Posterior cingulate gyrus (tissue), 11 donors: ENCODE measurements at regions not wholly inside any gene's neighbourhood (a gene's known extent, or its start where the extent isn't known, plus 50 kb on each side); places are given as distances from the start of the nearest gene placed in this dataset.
"Not testable (repeated sequence)": the region's sequence is repeated elsewhere in the genome, so short reads cannot be mapped to it uniquely, and the experiment has no call there.

ENCODE experiments used
- DNase-seq, 10 donors: peaks; one replicate each; pipeline versions ENCODE4 v3.0.0 to v3.0.0-alpha.2; 2020 to 2021; ENCODE audit warnings: mixed read lengths in 3 of 10
- intact Hi-C: fragments of 100-400 bp; cut with DNase I; formaldehyde crosslinking; loops from one replicate; pipeline ENCODE4 v1.15.1; 2023

DNA sequence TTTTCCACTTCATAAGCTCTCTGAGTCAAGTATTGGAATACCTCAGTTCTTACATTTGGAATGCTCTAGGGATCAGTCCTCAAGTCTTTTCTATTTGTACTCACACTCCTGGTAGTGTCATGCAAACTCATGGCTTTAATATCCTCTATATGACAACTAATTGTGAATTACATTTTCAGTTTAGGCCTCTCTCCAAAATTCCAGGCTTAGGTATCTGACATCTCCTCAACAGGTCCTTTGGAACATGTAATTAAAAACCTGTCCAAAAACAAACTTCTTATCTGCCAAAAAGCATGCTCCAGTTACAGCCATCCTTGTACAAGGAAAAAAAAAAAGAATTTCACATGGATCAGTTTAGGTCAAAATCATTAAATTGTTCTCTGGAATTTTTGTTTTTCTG is 1336.2 kb upstream of the NRXN1 start:
- intact Hi-C loops: no loop called here
- DNase-seq: no peak

DNA sequence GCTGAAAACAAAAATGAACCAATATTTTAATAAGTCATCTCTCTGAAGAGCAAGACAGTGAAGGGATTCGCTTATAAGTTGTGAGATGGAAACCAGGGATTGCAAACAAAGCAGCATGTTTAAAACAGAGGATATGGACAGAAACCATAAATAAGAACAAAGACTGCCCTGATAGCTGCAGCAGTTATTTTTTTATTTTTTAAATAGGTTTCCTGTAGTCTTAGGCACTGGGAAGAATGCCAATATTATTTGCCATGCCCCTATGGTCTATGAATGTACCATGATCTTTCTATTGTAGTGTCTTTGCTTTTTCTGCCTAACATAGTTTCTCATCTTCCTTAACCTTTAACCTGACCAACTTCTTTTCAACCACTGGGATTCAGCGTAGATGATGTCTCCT is 1334.0 kb upstream of the NRXN1 start:
- intact Hi-C loops: no loop called here
- DNase-seq: no peak

DNA sequence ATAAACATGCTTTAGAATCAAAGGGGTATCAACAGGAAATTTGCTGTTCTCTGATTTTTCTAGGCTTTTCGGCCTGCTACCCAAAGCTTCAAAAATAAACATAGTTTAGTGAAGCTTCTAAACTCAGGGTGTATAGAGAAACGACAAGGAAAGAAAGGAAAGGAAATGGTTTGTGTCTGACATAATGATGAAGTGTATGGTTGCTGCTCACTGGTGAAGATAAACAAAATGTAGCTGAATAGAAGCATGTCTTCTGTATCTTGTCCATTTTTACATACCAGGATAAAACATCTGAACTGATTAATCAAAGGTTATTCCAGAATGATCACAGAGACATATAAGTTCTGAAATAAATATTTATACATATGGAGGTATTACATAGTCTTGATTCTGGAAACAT is 1324.6 kb upstream of the NRXN1 start:
- intact Hi-C loops: no loop called here
- no peak for DNase-seq

DNA sequence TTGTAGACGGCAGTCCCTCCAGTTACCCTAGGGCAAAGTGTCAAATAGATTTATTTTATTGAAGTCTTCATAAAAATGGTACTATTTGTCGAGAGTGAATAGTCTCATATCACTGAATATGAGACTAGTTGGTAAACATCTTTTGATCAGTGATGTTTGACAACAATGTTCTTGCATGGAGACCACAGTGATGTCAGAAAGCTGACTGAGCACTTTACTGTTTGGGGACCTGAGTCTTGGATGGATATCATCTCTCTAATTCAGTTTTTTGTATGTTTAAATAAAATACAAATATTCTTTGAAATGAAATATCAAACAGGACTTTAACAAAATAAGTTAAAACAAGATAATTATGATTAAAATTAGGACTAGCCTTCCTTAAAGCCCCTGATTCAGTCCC is 1315.4 kb upstream of the NRXN1 start:
- intact Hi-C loops: no loop called here
- no peak for DNase-seq

DNA sequence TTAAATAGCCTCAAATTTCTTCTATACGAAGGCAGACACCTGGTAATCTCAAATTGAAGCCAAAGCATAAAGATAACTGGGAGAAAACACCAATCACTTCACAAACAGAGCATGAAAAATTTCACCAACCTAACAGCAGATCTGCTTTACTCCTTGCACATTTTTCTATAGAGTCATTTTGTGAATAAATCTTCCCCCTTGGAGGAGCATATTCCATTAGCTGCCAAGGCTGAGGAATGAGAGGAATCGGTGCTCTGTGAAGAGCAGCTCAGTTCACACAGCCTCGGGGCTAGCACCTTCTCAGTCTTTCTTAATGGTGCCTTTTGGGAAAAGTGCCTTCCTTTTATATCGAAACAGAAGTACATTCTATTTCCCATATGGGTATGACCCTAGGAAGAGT is 1313.7 kb upstream of the NRXN1 start:
- DNase-seq: no peak

DNA sequence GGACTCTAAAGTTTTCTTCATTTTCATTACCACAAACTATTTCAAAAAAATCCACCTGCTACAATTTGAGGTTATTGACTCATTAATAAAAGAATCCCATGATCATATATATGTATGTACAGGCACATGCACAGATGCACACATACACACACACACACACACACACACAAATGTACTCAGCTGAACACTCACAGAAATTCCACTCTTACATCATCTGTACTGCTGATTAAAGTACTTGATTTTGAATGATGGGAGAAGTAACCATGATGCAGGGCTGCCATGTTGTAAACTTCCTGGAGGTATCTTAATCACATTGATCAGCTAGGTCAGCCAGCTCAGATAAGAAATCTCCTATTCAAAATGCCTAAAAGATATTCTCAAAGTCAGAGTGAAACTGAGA is 1313.2 kb upstream of the NRXN1 start:
- DNase-seq: no peak
- intact Hi-C loops: no loop called here

More for the DNA sequence above, 1313.7 kb upstream of the NRXN1 start:
- intact Hi-C loops: no loop called here

DNA sequence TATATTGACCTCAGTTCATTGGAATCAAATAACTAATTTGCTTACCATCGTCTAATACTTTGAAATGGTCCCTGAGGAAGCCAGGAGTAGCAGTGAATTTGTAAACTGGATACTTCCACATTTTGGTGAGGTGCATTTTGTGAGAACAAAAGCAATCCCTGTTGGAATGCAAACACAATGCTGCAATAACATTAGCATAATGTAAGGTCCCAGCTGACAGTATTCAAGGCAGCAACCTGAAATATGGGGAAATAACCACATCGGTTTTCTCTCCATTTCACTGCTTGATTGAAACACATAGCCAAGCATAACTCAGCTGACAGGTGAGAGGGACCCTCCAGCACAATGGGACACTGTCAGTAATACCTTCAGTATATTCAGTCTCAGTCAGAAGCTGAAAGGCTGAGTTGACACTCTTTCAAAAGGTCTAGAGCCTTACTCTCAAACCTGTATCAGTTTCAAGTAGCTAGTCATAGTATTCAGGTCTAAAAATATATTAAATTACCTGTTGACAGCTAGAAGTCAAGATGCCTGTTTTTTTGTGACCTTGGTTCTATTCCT is 1311.9 kb upstream of the NRXN1 start:
- intact Hi-C loops: no loop called here
- no peak for DNase-seq

DNA sequence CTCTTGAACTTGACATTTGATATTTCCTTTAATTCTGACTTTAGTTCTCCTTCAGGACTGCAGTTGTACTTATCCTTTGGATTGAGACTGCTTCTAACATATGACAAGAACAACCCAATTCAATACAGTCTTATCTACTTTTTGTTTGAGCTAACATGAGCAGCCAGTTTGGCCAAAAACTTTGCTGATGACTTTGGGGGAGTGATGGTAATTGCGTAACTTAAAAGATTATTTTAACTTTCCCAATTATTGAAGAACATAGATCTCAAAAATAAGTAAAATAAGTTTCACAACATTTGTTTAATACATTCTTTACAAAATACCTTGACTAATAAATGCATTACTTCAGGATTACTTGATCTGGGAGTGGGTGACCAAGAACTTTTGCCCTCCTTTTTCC is 1311.1 kb upstream of the NRXN1 start:
- intact Hi-C loops: no loop called here
- no peak for DNase-seq

DNA sequence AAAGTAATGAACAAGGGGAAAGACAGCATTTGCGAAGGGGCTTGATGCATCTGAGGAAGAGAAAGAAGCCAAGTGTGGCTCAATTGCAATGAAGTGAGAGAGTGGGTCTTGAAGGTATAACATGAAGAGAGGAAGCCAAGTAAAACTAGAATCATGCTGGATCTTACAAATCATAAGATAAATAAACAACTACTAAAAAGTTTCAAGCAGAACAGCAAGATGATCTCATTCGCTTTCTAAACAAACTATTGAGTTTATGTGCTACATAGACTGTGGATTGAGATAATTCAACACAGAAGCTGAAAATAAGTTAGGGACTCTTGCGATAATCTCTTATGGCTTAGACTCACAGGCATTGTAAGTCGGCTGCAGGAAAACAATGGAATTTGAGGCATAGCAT is 1310.5 kb upstream of the NRXN1 start:
- DNase-seq: no peak
- intact Hi-C loops: no loop called here

DNA sequence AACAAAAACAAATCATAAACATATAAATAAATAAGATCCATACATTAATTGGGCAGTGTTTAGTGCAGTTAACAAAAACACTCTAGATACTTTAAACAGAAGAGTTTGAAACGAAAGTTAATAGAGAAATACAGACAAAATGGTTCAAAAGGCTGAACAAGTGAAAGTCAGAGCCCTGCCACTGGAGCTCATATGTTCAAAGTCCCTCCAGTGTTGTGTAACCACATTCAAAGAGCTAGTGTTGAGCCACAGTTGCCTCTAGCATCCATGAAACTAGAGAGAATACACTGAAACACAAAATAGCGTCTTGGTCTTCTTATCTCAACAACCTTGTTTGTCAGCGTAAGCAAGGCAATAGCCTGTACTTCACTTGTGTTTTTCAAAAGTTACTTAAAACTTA is 1309.8 kb upstream of the NRXN1 start:
- intact Hi-C loops: no loop called here
- no peak for DNase-seq

DNA sequence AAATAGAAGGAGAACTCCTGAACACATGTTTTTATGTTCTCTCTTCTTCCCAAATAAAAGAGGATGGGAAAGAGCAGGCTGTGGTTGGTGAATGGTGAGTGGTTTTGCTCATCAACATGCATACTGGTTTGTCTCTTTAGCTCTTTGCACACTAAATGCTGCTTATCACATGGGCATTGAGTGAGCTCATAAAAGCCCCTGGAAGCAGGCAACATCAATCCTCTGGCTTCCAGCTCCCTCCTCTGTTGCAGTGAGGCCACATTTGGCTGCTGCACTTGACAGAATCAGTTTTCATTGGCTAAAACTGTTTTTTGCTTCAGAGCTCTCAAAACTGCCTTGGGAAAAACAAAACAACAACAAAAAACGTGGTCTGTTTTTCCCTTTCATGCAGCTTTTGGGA is 1308.2 kb upstream of the NRXN1 start:
- peak in 2 of 10 donors; percentile 9 to 72 for DNase-seq
- intact Hi-C loops: no loop called here

DNA sequence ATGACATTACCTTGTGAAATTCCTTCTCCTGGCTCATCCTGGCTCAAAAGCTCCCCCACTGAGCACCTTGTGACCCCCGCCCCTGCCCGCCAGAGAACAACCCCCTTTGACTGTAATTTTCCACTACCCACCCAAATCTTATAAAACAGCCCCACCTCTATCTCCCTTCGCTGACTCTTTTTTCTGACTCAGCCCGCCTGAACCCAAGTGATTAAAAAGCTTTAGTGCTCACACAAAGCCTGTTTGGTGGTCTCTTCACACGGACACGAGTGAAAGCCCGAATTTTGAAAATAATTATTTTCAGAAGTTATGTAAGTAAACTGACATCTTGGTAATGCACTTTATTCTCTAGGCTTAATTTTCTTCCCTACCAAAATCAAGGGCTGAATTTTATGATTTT is 1305.9 kb upstream of the NRXN1 start:
- DNase-seq, intact Hi-C loops: not testable (repeated sequence)

DNA sequence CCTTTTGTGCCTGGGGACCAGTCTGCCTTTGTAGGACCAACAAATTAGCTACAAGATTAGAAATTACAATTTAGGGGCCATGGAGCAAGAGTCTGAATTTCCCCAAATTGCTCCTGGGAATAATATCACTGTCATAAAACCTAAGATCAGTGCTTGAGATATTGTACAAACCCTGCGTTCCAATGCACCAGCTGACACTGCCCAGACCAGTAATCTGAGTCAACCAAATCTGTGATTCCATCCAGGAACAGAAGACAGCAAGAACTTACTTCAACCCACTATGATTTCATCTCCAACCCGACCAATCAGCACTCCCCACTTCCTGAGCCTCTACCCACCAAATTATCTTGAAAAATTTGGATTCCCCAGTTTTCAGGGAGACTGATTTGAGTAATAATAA is 1305.0 kb upstream of the NRXN1 start:
- intact Hi-C loops: no loop called here
- no peak for DNase-seq

DNA sequence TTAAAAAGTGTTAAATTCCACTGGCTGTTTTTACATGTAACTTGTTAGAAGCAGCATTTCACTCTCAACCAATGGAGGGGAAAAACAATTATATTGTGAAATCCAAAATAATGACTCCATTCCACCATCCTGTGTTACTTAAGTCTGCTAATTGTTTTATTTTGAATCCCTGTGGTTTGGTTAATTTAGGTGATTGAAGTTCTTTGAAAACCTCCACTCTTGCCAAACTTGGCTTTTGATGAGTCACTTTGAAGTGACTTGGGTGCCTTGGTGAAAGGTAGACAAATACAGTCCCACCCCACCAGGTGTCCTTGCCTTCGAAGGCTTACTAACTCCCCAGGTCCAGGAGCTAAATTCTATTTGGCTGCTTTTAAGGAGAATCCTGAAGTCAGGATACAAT is 1303.8 kb upstream of the NRXN1 start:
- no peak for DNase-seq
- intact Hi-C loops: no loop called here

DNA sequence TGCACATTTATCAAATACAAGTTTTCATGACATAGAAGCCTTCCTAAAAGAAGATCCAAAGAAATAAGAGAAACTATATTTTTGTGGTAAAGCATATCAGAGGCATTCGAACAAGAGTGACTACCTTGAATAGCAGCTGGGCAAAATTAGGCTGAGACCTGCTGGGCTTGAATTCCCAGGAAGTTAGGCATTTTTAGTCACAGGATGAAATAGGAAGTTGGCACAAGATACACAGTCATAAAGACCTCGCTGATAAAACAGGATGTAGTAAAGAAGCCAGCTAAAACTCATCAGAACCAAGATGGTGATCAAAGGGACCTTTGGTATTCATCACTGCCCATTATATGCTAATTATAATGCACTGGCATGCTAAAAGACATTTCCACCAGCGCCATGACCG is 1302.3 kb upstream of the NRXN1 start:
- DNase-seq: no peak
- intact Hi-C loops: no loop called here

DNA sequence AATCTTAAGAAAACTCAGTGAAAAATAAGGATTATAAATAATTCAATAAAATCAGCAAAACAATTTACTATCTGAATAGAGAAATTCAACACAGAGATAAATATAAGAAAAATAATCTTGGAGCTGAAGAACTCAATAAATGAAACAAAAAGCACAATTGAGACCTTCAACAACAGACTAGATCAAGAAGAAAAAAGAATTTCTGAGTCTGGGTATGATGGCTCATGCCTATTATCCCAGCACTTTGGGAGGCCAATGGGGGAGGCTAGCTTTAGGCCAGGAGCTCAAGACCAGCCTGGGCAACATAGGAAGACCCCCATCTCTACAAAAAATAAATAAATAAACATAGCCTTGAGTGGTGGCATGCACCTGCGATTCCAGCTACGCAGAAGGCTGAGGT is 1295.7 kb upstream of the NRXN1 start:
- intact Hi-C loops: no loop called here
- no peak for DNase-seq

DNA sequence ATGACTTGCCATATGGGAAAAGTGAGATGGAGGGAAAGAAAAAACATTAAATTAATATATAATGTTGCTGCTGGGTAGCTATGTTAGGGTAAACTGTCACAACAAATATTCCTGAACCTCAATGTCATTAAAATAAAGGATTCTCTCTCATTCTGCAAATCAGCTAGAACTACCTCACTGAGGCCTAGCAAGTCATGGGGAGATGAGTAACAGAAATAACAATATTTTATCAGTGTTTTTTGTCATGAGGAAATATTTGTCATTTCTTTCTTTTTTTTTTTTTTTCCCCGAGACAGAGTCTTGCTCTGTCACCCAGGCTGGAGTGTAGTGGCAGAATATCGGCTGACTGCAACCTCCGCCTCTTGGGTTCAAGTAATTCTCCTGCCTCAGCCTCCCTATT is 1282.3 kb upstream of the NRXN1 start:
- intact Hi-C loops: no loop called here
- no peak for DNase-seq

DNA sequence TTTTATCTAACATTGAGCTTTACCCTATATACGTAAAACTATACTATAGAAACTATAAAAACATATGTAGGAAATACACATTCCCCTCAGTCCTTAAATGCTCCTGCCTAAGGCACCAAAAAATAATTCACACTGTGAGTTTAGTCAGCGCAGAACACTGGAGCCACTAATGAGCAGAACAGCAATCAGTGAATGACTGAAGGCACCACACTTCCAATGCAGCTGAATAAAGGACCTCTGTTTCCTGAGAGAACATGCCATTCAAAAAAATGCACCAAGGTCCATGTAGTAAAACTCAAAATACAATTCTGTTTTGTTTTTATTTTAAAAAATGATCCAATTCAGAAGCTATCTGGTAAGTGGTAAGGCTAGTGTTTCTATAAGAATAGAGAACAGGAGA is 1280.6 kb upstream of the NRXN1 start:
- intact Hi-C loops: no loop called here
- no peak for DNase-seq

DNA sequence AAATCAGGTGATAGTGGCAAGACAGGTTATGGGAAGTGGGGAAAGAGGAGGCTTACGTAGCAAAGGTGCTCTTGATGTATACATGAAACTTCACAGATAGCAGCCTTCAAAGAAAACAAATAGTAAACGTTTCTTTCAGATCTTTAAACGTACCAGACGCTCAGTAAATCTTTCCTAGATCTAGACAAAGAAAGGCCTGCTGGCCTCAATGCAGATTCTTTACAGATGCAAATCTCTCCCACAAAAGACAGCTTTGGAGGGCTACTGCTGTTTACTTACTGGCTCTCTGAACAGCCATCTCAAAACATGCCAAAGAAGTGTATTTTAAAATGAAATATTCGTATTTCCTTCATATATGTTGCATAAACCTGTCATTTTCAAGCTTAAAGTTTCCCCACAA is 1279.9 kb upstream of the NRXN1 start:
- DNase-seq: no peak
- intact Hi-C loops: no loop called here

DNA sequence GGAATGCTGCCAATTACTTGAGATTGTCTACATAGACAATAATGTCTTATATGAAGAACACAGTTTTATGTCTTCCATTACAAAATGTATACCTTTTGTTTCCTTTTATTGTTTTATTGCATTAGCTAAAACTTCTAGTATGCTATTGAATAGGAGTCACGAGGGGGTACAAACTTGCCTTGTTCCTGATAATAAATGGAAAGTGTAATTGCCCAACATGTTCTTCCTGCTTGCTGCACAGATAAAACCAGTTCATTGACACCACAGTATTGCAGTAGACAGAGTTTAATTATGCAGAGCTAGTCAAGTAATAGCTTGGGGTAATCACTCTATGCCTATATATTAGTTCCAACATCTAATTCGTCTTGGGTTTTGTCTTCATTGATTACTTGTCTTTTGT is 1276.2 kb upstream of the NRXN1 start:
- intact Hi-C loops: no loop called here
- DNase-seq: no peak

DNA sequence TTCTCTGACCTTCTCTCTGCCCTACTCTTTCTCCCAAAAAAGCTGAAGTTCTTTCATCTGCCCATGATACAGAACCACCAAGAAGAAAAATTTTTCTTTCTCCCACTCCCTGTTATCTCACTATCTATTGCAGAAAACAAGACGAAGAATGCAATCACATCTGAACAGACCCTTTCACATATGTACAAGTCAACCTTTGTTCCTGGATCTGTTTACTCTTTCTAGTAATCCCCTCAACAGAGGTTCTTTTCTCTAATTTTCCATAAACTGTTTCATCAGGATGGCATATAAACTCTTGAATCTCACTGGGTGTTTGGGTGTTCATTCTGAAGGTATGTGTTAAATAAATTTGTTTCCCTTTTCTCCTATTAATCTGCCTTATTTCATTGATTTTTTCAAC is 1262.7 kb upstream of the NRXN1 start:
- DNase-seq: no peak
- intact Hi-C loops: no loop called here

DNA sequence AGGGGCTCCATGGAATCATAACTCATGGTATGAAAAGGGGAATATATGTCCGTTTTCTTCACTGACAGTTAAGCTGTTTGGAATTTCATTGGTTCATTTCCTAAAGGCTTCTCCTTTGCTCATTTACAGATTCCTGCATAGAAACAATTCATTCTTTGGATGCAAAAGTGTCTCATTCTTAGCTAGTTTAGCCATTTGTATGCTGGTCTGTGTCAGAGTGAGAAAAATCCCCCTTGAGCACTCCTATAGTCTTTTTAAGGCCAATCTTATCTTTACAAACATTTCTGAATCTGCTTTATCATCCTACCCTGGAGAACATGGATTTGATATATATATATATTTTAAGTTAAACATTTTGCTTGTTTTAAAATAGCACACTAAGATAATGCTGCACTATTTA is 1260.9 kb upstream of the NRXN1 start:
- intact Hi-C loops: no loop called here
- DNase-seq: no peak

DNA sequence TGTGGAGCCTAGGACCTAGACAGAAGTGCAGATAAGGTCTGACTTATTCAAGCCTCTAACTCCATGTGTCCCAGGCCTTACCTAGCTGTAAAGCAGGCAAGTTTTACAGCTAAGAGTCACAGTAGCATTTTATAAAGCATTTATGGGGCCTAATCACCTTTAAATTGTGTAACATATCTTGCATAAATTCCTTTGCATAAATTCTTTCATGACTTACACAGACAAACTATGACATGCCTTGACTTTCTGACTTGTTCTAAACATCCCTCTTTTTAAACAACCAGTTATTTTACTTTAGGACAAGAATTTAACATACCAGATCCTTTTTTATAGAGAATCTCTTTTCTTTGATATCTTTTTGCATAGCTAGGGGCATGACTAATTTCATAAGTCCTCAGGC is 1257.8 kb upstream of the NRXN1 start:
- DNase-seq: no peak
- intact Hi-C loops: no loop called here

DNA sequence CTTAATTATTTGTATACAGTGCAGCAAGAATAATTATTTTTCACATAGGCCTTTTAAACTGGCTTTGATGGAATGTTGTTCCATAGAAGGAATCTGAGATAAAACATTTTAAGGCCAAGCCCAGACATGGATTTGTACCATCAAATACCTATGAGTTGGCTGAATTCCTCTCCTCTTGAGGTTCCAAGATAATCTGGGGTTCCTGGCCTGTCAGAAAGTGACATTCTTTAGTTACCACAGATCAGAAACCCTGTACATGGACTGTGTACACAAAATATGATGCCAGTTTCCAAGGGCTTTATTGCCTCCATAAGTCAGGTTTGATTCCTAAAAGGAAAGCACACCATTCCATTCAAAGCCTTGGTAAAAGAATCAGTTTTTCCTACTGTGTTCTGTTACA is 1256.7 kb upstream of the NRXN1 start:
- no peak for DNase-seq
- intact Hi-C loops: no loop called here
